ENCODE measurements at regions not wholly inside any gene's neighbourhood (a gene's known extent, or its start where the extent isn't known, plus 50 kb on each side); places are given as distances from the start of the nearest gene placed in this dataset.

- no peak for TF ChIP-seq SPI1 (IDR thresholded peaks at IDR 0.05; ENCODE audit: low read depth, low read length)
- no peak for TF ChIP-seq POU2F2 (IDR thresholded peaks at IDR 0.05; ENCODE audit: low read depth, low read length)
- no peak for TF ChIP-seq POLR2A (IDR thresholded peaks at IDR 0.05; ENCODE audit: low read depth, low read length)
These were observed 218.6 kb downstream of the SEMA6A start for GRCh38 chr5:116355819-116356601.
